Activated CD4-positive, alpha-beta memory T cell treated with anti-CD3 and anti-CD28 coated beads, Interleukin-2, amount 10 ng/mL, durations not matched to agents 7 days and 5 days (primary cell): ENCODE measurements at regions not wholly inside any gene's neighbourhood (a gene's known extent, or its start where the extent isn't known, plus 50 kb on each side); places are given as distances from the start of the nearest gene placed in this dataset.
"Not testable (repeated sequence)": the region's sequence is repeated elsewhere in the genome, so short reads cannot be mapped to it uniquely, and the experiment has no call there.

Experiments used
- CTCF ChIA-PET: fragments of 350-600 bp; sonication (Branson Sonifier 250); formaldehyde crosslinking; loops from one replicate; lab custom pipeline; 2021; ENCODE audit warnings: antibody characterized with exemption, inconsistent platforms; lab: Charles Lee
- POLR2A ChIA-PET: fragments of 350-600 bp; sonication (Branson Sonifier 250); formaldehyde crosslinking; loops from one replicate; lab custom pipeline; 2021; ENCODE audit warnings: antibody characterized with exemption; lab: Charles Lee
- DNase-seq: peaks from one replicate; pipeline ENCODE4 v3.0.0-alpha.2; 2020
- H3K27ac Mint-ChIP-seq: one replicate; pipeline ENCODE4 v1.8.0; 2021; ENCODE audit warnings: mild to moderate bottlenecking, mixed read lengths
- H3K27me3 Mint-ChIP-seq: one replicate; pipeline ENCODE4 v1.8.0; 2021; ENCODE audit warnings: mixed read lengths
- H3K36me3 Mint-ChIP-seq: one replicate; pipeline ENCODE4 v1.8.0; 2021; ENCODE audit warnings: low read depth, mixed read lengths
- H3K4me1 Mint-ChIP-seq: one replicate; pipeline ENCODE4 v1.8.0; 2021; ENCODE audit warnings: mixed read lengths
- H3K4me3 Mint-ChIP-seq: one replicate; pipeline ENCODE4 v1.8.0; 2021; ENCODE audit warnings: mild to moderate bottlenecking, mixed read lengths
- H3K9me3 Mint-ChIP-seq: one replicate; pipeline ENCODE4 v1.8.0; 2021; ENCODE audit warnings: mixed read lengths

DNA sequence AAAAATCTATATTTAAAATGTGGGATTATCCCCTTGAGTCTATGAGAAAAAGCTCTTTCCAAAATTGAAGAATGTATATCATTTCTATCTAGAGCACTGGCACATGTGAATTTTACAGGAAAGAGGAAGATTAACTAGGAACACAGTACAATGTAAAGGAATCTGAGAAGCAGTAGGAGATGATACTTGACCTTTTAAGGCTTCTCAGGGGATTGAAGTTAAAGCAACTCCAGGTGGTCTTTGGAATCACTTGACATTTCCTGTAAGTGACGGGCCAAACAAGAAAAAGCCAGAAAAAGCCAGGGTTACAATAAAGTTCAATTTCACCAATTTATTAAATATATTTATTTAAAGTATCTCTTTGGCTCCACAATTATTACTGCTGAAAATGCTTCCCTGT, 1373.9 kb downstream of the OLFM4 start:
- H3K36me3 Mint-ChIP-seq = no peaks in the 10 kb centered on the region
- no peak for DNase-seq
- ChIA-PET POLR2A (no interaction called here), CTCF (no interaction called here)
- H3K27ac Mint-ChIP-seq = no peak overlapping the region
- H3K4me1 Mint-ChIP-seq = no peaks in the 10 kb centered on the region
- peaks cover 7% of the 10 kb centered on the region for H3K9me3 Mint-ChIP-seq
- no peaks in the 10 kb centered on the region for H3K27me3 Mint-ChIP-seq
- no peak overlapping the region for H3K4me3 Mint-ChIP-seq

GRCh38 chr13:54415753-54416366, 1387.2 kb downstream of the OLFM4 start:
- no peaks in the 10 kb centered on the region for H3K36me3 Mint-ChIP-seq
- H3K27ac Mint-ChIP-seq = no peak overlapping the region
- peaks cover 1% of the 10 kb centered on the region for H3K9me3 Mint-ChIP-seq
- H3K4me1 Mint-ChIP-seq = no peaks in the 10 kb centered on the region
- CTCF ChIA-PET = no interaction called here
- POLR2A ChIA-PET = no interaction called here
- DNase-seq = no peak
- no peaks in the 10 kb centered on the region for H3K27me3 Mint-ChIP-seq
- H3K4me3 Mint-ChIP-seq = no peak overlapping the region

- H3K27ac Mint-ChIP-seq, DNase-seq, H3K36me3 Mint-ChIP-seq, H3K9me3 Mint-ChIP-seq, H3K27me3 Mint-ChIP-seq, POLR2A ChIA-PET, H3K4me1 Mint-ChIP-seq, CTCF ChIA-PET, H3K4me3 Mint-ChIP-seq: not testable (repeated sequence)
Observed at GRCh38 chr13:54422946-54423345, 1394.3 kb downstream of the OLFM4 start.

DNA sequence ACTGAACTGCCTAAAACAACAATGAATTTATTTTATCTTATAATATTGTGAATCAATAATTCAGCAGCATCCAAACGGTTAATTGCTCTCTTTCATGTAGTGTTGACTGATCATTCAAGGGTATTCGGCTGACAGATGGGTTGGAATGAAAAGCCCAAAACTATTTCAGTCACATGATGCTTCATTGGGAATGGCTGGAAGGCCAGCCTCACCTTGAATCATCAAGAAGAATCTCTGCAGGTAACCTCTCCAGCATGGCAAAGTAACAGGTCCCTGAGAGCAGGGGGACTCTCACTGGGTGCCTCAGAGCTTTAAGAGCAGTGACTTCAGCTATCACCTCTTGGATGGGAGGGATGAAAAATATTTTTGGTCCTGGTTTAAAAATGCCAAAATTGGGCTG, 1395.7 kb downstream of the OLFM4 start:
- H3K4me3 Mint-ChIP-seq = no peak overlapping the region
- no peak for DNase-seq
- CTCF ChIA-PET = no interaction called here
- POLR2A ChIA-PET = no interaction called here
- H3K27ac Mint-ChIP-seq = no peak overlapping the region
- H3K4me1 Mint-ChIP-seq = no peaks in the 10 kb centered on the region
- no peaks in the 10 kb centered on the region for H3K27me3 Mint-ChIP-seq
- H3K9me3 Mint-ChIP-seq = peaks cover 4% of the 10 kb centered on the region
- no peaks in the 10 kb centered on the region for H3K36me3 Mint-ChIP-seq

GRCh38 chr13:54433493-54434206, 1405.0 kb downstream of the OLFM4 start:
- DNase-seq = no peak
- Mint-ChIP-seq H3K27me3 (no peaks in the 10 kb centered on the region), H3K4me1 (no peaks in the 10 kb centered on the region), H3K9me3 (peaks cover 2% of the 10 kb centered on the region), H3K36me3 (no peaks in the 10 kb centered on the region), H3K27ac (no peak overlapping the region), H3K4me3 (no peak overlapping the region)
- ChIA-PET POLR2A (no interaction called here), CTCF (no interaction called here)

DNA sequence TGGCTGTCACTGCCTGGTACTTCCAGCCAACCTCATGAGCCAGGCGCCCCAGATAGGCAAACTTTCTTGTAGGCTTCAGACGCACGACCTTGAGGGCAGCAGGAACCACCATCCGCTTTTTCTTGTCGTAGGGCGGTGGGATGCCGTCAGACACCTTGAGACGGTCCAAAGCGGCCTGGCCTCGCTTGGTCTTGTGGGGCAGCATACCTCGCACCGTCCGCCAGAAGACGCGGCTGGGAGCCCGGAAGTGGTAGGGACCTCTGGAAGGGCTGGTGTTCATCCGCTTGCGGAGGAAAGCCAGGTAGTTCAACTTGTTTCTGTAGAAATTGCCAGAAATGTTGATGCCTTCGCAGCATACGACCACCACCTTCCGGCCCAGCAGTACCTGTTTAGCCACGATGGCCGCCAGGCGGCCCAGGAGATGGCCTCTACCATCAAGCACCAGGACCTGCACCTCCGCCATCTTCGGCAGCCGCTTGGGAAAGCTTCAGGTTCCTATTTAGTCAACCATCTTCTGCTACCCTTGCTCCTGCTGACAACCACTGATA, 1412.3 kb downstream of the OLFM4 start:
- H3K4me3 Mint-ChIP-seq, H3K4me1 Mint-ChIP-seq, H3K27me3 Mint-ChIP-seq, H3K27ac Mint-ChIP-seq, CTCF ChIA-PET, POLR2A ChIA-PET, DNase-seq, H3K36me3 Mint-ChIP-seq: not testable (repeated sequence)
- H3K9me3 Mint-ChIP-seq = peaks cover 13% of the 10 kb centered on the region

GRCh38 chr13:54445453-54445852, 1416.8 kb downstream of the OLFM4 start:
- DNase-seq = no peak
- POLR2A ChIA-PET = no interaction called here
- Mint-ChIP-seq H3K4me3 (no peak overlapping the region), H3K4me1 (no peaks in the 10 kb centered on the region), H3K27me3 (no peaks in the 10 kb centered on the region), H3K9me3 (peaks cover 13% of the 10 kb centered on the region), H3K27ac (no peak overlapping the region), H3K36me3 (no peaks in the 10 kb centered on the region)
- CTCF ChIA-PET = no interaction called here

- POLR2A ChIA-PET = no interaction called here
- Mint-ChIP-seq H3K27ac (no peak overlapping the region), H3K27me3 (no peaks in the 10 kb centered on the region), H3K4me3 (no peak overlapping the region), H3K4me1 (no peaks in the 10 kb centered on the region), H3K36me3 (no peaks in the 10 kb centered on the region), H3K9me3 (peaks cover 16% of the 10 kb centered on the region)
- CTCF ChIA-PET = no interaction called here
- no peak for DNase-seq
Observed at GRCh38 chr13:54445865-54446264, 1417.3 kb downstream of the OLFM4 start.

DNA sequence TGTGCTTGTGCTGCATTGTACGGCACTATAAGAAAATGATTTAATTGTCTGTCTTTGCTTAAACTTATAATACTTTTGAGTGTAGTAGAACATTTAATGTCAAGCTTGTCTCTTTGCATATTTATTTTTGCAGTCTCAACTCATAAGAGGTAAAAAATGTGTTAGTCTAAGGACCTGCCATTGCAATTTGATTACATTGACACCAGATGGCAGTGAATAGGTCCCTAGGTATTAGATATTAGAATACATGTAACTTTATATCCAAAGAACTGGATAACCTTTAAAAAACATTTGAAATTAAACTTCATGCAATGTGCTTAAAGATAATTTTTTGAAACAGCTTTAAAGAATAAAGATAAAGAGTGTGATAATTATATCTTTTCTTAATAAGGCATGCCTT, 1421.3 kb downstream of the OLFM4 start:
- no peak overlapping the region for H3K27ac Mint-ChIP-seq
- POLR2A ChIA-PET = no interaction called here

DNA sequence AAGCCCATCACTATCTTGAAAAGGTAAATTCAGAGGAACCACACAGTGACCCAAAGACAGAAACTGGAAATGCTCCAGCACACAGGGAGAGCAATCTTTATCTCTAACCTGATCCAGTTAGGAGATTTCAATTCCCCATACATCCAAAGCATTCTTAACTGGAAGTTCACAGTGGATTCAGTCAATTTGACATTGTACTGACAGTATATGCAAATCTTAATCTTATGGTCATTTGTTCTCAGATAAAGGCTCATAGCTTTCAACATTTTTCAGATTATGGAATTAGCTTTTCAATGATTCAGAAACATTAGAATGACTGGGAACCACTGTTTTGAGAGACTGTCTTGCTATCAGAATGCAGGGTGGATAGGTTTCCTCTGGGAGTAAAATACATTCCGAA, 1455.6 kb downstream of the OLFM4 start:
- Mint-ChIP-seq H3K27me3 (no peaks in the 10 kb centered on the region), H3K36me3 (no peaks in the 10 kb centered on the region), H3K27ac (no peak overlapping the region), H3K4me1 (no peaks in the 10 kb centered on the region), H3K9me3 (no peaks in the 10 kb centered on the region), H3K4me3 (no peak overlapping the region)
- CTCF ChIA-PET = no interaction called here
- POLR2A ChIA-PET = no interaction called here
- DNase-seq = no peak

More for the DNA sequence above, 1421.3 kb downstream of the OLFM4 start:
- CTCF ChIA-PET = no interaction called here
- Mint-ChIP-seq H3K36me3 (no peaks in the 10 kb centered on the region), H3K4me1 (no peaks in the 10 kb centered on the region), H3K4me3 (no peak overlapping the region), H3K9me3 (peaks cover 13% of the 10 kb centered on the region), H3K27me3 (no peaks in the 10 kb centered on the region)
- no peak for DNase-seq

- CTCF ChIA-PET = no interaction called here
- Mint-ChIP-seq H3K4me3 (no peak overlapping the region), H3K9me3 (no peaks in the 10 kb centered on the region), H3K27me3 (no peaks in the 10 kb centered on the region), H3K36me3 (no peaks in the 10 kb centered on the region), H3K27ac (no peak overlapping the region), H3K4me1 (no peaks in the 10 kb centered on the region)
- POLR2A ChIA-PET = no interaction called here
- no peak for DNase-seq
Observed at GRCh38 chr13:54486421-54487166, 1458.0 kb downstream of the OLFM4 start.

- H3K36me3 Mint-ChIP-seq = no peaks in the 10 kb centered on the region
- H3K27me3 Mint-ChIP-seq = no peaks in the 10 kb centered on the region
- ChIA-PET POLR2A (no interaction called here), CTCF (no interaction called here)
- H3K27ac Mint-ChIP-seq = no peak overlapping the region
- no peaks in the 10 kb centered on the region for H3K4me1 Mint-ChIP-seq
- no peak overlapping the region for H3K4me3 Mint-ChIP-seq
- no peaks in the 10 kb centered on the region for H3K9me3 Mint-ChIP-seq
- no peak for DNase-seq
Observed at GRCh38 chr13:54489359-54489758, 1460.7 kb downstream of the OLFM4 start.

GRCh38 chr13:54492995-54493394, 1464.4 kb downstream of the OLFM4 start:
- DNase-seq = no peak
- Mint-ChIP-seq H3K27me3 (no peaks in the 10 kb centered on the region), H3K9me3 (peaks cover 4% of the 10 kb centered on the region), H3K4me3 (no peak overlapping the region), H3K4me1 (no peaks in the 10 kb centered on the region), H3K27ac (no peak overlapping the region), H3K36me3 (no peaks in the 10 kb centered on the region)
- POLR2A ChIA-PET = no interaction called here
- CTCF ChIA-PET = no interaction called here
